Nephron (organoid): ENCODE measurements at regions not wholly inside any gene's neighbourhood (a gene's known extent, or its start where the extent isn't known, plus 50 kb on each side); places are given as distances from the start of the nearest gene placed in this dataset.

Experiments
- H3K27ac Mint-ChIP-seq, 3 experiments: 2 replicates each; pipeline ENCODE4 v1.8.0; 2020; ENCODE audit warnings: mixed read lengths in 3 of 3, mild to moderate bottlenecking in 2 of 3, moderate library complexity in 1 of 3
- H3K27me3 Mint-ChIP-seq: 2 replicates; pipeline ENCODE4 v1.8.0; 2021; ENCODE audit warnings: low read depth, mild to moderate bottlenecking, moderate library complexity, mixed read lengths
- H3K36me3 Mint-ChIP-seq: 2 replicates; pipeline ENCODE4 v1.8.0; 2020; ENCODE audit warnings: low read depth, mixed read lengths
- H3K4me1 Mint-ChIP-seq: 2 replicates; pipeline ENCODE4 v1.8.0; 2020; ENCODE audit warnings: mixed read lengths
- H3K4me3 Mint-ChIP-seq, 3 experiments: 2 replicates each; pipeline ENCODE4 v1.8.0; 2020; ENCODE audit warnings: mild to moderate bottlenecking in 3 of 3, mixed read lengths in 3 of 3, moderate library complexity in 2 of 3
- H3K9me3 Mint-ChIP-seq: 2 replicates; pipeline ENCODE4 v1.8.0; 2020; ENCODE audit warnings: mixed read lengths
- TF ChIP-seq, protein P1 (sequence below), 3 experiments: fragments of 200-600 bp; sonication (generic); IDR thresholded peaks; one replicate each; pipeline ENCODE4 v1.5.0; 2021; ENCODE audit warnings: antibody characterized with exemption in 3 of 3; ENCODE audit not compliant: unreplicated experiment in 3 of 3

DNA sequence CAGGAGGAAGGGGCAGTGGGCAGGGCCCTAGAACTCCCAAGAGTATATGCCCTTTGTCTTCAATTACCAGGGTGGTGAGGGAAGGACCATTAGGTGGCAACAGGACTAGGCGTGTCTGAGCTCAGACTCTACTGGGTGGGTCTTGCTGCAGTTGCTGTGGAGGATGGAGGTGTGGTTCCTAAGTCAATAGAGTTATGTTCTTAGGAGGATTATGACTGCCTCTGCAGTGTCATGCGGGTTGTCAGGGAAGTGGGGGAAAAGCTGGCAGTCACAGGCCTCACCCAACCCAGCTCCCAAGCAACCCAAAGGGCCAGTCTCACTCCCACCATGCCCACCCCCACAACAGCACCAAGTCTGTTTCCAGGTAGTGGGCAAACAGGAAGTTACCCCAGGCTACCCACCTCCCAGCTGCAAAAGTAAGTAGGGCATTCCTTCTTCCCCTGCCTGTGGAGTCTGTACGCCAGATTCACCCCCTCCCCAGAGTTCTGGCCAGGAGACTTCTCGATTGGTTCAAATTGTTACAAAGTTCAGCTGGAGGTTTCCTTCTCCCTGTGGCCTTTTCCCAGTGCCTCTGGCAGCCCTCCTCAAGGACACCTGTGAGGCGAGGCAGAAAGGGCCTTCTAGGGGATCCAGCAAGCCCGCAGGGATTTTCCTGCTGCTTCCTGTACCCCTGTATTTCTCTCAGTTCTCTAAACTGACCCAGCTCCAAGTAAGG, 145.3 kb downstream of the HINT1 start:
- no peaks in the 10 kb centered on the region for H3K27me3 Mint-ChIP-seq
- H3K9me3 Mint-ChIP-seq: peaks cover 26% of the 10 kb centered on the region
- H3K27ac Mint-ChIP-seq: no peak overlapping the region
- H3K36me3 Mint-ChIP-seq: no peaks in the 10 kb centered on the region
- no peaks in the 10 kb centered on the region for H3K4me1 Mint-ChIP-seq
- TF ChIP-seq, protein P1, sequence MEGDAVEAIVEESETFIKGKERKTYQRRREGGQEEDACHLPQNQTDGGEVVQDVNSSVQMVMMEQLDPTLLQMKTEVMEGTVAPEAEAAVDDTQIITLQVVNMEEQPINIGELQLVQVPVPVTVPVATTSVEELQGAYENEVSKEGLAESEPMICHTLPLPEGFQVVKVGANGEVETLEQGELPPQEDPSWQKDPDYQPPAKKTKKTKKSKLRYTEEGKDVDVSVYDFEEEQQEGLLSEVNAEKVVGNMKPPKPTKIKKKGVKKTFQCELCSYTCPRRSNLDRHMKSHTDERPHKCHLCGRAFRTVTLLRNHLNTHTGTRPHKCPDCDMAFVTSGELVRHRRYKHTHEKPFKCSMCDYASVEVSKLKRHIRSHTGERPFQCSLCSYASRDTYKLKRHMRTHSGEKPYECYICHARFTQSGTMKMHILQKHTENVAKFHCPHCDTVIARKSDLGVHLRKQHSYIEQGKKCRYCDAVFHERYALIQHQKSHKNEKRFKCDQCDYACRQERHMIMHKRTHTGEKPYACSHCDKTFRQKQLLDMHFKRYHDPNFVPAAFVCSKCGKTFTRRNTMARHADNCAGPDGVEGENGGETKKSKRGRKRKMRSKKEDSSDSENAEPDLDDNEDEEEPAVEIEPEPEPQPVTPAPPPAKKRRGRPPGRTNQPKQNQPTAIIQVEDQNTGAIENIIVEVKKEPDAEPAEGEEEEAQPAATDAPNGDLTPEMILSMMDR (IDR thresholded peaks at IDR 0.05; ENCODE audit: unreplicated experiment in 3 of 3): no peak
- no peak overlapping the region for H3K4me3 Mint-ChIP-seq

DNA sequence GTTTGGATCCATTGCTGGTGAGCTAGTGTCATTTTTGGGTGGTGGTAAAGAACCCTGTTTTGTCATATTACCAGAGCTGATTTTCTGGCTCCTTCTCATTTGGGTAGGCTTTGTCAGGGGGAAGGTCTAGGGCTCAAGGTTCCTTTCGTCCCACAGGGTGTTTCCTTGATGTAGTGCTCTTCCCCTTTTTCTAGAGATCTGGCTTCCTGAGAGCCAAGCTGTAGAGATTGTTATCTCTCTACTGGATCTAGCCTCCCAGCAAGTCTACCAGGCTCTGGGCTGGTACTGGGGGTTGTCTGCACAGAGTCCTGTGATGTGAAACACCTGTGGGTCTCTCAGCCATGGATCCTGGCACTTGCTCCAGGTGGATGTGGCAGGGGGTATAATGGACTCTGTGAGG, 145.9 kb downstream of the HINT1 start:
- H3K4me1 Mint-ChIP-seq: no peaks in the 10 kb centered on the region
- no peak overlapping the region for H3K27ac Mint-ChIP-seq
- no peaks in the 10 kb centered on the region for H3K36me3 Mint-ChIP-seq
- H3K9me3 Mint-ChIP-seq: peaks cover 26% of the 10 kb centered on the region
- TF ChIP-seq, protein P1 (IDR thresholded peaks at IDR 0.05; ENCODE audit: unreplicated experiment in 3 of 3): no peak
- no peaks in the 10 kb centered on the region for H3K27me3 Mint-ChIP-seq
- no peak overlapping the region for H3K4me3 Mint-ChIP-seq

DNA sequence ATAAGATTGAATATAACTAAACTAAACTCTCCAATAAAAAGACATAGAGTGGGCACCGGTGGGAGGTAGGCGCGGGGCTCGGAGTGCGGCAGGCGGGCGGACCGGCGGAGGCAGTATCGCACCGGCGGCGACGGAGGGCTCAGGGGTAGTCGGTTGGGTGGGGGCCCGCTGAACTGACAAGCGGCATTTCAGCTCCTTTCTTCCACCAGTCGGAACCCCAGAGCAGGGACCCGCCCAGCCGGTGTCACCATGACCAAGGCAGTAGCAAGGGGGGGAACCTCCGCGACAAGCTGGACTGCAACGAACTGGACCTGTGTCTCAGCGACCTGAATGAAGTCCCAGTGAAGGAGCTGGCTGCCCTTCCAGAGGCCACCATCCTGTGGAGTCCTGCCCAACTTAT, 156.7 kb downstream of the HINT1 start:
- Mint-ChIP-seq H3K4me1 (no peaks in the 10 kb centered on the region), H3K9me3 (no peaks in the 10 kb centered on the region), H3K36me3 (no peaks in the 10 kb centered on the region), H3K27ac (no peak overlapping the region), H3K27me3 (no peaks in the 10 kb centered on the region), H3K4me3 (no peak overlapping the region)
- TF ChIP-seq, protein P1 (IDR thresholded peaks at IDR 0.05; ENCODE audit: unreplicated experiment in 3 of 3): no peak

DNA sequence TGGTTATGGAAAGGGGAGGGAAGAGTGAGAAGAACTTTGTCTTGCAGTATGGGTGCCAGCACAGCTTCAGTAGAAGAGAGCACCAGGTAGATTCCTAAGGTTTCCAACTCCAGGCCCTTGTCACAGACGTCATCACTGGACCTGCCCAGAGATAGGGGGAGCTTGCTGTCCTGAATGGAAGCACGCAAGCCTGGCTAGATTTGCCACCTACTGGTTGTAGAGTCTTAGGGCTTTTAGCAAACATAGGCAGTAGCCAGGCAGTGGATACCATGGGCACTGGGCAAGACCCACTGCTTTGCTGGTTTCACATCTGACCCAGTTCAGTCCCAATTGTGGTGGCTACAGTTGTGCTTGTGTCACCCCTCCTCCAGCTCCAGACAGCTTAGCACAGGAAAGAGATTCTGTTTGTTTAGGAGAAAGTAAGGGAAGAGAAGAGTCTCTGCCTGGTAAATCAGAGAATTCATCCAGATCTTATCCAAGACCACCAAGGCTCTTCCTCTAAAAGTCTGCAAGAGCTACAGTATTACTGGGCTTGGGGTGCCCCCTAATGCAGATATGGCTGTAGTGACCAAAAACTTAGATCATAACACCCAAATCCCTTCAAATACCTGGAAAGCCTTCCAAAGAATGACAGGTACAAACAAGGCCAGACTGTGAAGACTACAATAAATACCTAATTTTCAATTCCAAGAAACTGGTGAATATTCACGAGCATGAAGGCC, 158.9 kb downstream of the HINT1 start:
- no peaks in the 10 kb centered on the region for H3K27me3 Mint-ChIP-seq
- H3K27ac Mint-ChIP-seq: no peak overlapping the region
- H3K4me1 Mint-ChIP-seq: peaks cover 5% of the 10 kb centered on the region
- no peaks in the 10 kb centered on the region for H3K36me3 Mint-ChIP-seq
- H3K9me3 Mint-ChIP-seq: no peaks in the 10 kb centered on the region
- TF ChIP-seq, protein P1 (IDR thresholded peaks at IDR 0.05; ENCODE audit: unreplicated experiment in 3 of 3): peak; percentile 25 to 42 (median 39)
- no peak overlapping the region for H3K4me3 Mint-ChIP-seq

DNA sequence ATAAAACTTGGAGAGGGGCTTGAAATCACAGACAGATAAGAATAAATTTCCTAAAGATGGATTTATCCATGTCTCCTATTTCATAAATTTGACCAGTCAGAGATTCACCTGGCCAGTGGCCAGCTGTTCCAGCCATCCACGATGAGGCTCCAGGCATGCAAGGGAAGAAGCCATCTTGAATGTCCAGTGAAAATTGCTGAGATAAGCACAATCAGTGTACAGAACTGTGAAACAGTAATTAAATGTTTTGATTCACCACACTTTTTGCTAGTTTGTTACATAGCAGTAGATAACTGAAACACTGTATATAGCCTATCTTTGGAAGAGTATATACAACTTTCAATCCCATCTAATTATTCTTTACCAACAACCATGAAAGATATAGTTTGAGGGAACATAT, 163.5 kb downstream of the HINT1 start:
- H3K27ac Mint-ChIP-seq: peak overlapping the region in 2 of 3 experiments; percentile 70 to 77
- TF ChIP-seq, protein P1 (IDR thresholded peaks at IDR 0.05; ENCODE audit: unreplicated experiment in 3 of 3): no peak
- H3K4me1 Mint-ChIP-seq: peaks cover 18% of the 10 kb centered on the region
- no peak overlapping the region for H3K4me3 Mint-ChIP-seq
- no peaks in the 10 kb centered on the region for H3K27me3 Mint-ChIP-seq
- H3K36me3 Mint-ChIP-seq: no peaks in the 10 kb centered on the region
- H3K9me3 Mint-ChIP-seq: no peaks in the 10 kb centered on the region
